IMR-90 (cell line): ENCODE measurements at regions not wholly inside any gene's neighbourhood (a gene's known extent, or its start where the extent isn't known, plus 50 kb on each side); places are given as distances from the start of the nearest gene placed in this dataset.

Experiments used
- ATAC-seq: fragments of 200-7000 bp; cut with Tn5 transposase; 2 replicates; pipeline ENCODE4 v1.9.1; 2020; ENCODE audit warnings: low read depth, mild to moderate bottlenecking, moderate library complexity
- BruUV-seq: library from RNA; stranded (reverse); fragments of 400-500 nt; replicated peaks from 2 replicates; lab custom pipeline; 2021; lab: Mats Ljungman, UMichigan
- CTCF ChIA-PET: fragments of 300-600 bp; formaldehyde crosslinking; extraction: SDS; loops from one replicate; lab custom pipeline; 2021; ENCODE audit warnings: antibody characterized with exemption; lab: Yijun Ruan, JAX
- POLR2A ChIA-PET: fragments of 300-600 bp; sonication (Branson Sonifier 250); formaldehyde crosslinking; loops from one replicate; lab custom pipeline; 2022; ENCODE audit warnings: antibody characterized with exemption; ENCODE audit not compliant: unreplicated experiment; lab: Charles Lee
- DNase-seq: peaks from one replicate; pipeline ENCODE4 v3.0.0; 2013
- H2AFZ ChIP-seq: replicated peaks from 2 replicates; pipeline ENCODE3; 2013; ENCODE audit warnings: low read length, mild to moderate bottlenecking; ENCODE audit not compliant: poor library complexity
- H2AK5ac ChIP-seq: 2 replicates; pipeline ENCODE4 v1.6.1; 2013; ENCODE audit warnings: low read depth, low read length, inconsistent platforms
- H2AK9ac ChIP-seq: replicated peaks from 2 replicates; pipeline ENCODE3; 2013; ENCODE audit warnings: mild to moderate bottlenecking, low read depth, low read length, moderate library complexity; ENCODE audit not compliant: poor library complexity
- H2BK120ac ChIP-seq: 2 replicates; pipeline ENCODE4 v1.6.1; 2013; ENCODE audit warnings: low read depth, low read length, inconsistent platforms
- H2BK15ac ChIP-seq: 3 replicates; pipeline ENCODE4 v1.6.1; 2013; ENCODE audit warnings: low read depth, low read length, inconsistent platforms
- H2BK20ac ChIP-seq: 2 replicates; pipeline ENCODE4 v1.6.1; 2013; ENCODE audit warnings: low read depth, mild to moderate bottlenecking, inconsistent platforms, low read length, moderate library complexity
- H2BK5ac ChIP-seq: 2 replicates; pipeline ENCODE4 v1.6.1; 2013; ENCODE audit warnings: mild to moderate bottlenecking, low read depth, low read length, inconsistent platforms; ENCODE audit not compliant: poor library complexity, severe bottlenecking
- H3K14ac ChIP-seq: replicated peaks from 2 replicates; pipeline ENCODE4 v1.6.1; 2013; ENCODE audit warnings: low read depth, low read length, inconsistent platforms
- H3K18ac ChIP-seq: 2 replicates; pipeline ENCODE4 v1.6.1; 2013; ENCODE audit warnings: low read depth, low read length, control low read depth
- H3K23ac ChIP-seq: 2 replicates; pipeline ENCODE4 v1.6.1; 2013; ENCODE audit warnings: low read depth, low read length, inconsistent platforms
- H3K27ac ChIP-seq: 2 replicates; pipeline ENCODE4 v1.5.1; 2013; ENCODE audit warnings: mild to moderate bottlenecking, control low read depth, low read length; ENCODE audit not compliant: insufficient read depth
- H3K27me3 ChIP-seq: 2 replicates; pipeline ENCODE4 v1.6.1; 2013; ENCODE audit warnings: low read length; ENCODE audit not compliant: control insufficient read depth, insufficient read depth
- H3K36me3 ChIP-seq: 2 replicates; pipeline ENCODE4 v1.6.1; 2013; ENCODE audit warnings: low read length, mixed read lengths; ENCODE audit not compliant: control insufficient read depth, insufficient read depth
- H3K4ac ChIP-seq: 2 replicates; pipeline ENCODE4 v1.6.1; 2013; ENCODE audit warnings: low read depth, low read length, inconsistent platforms
- H3K4me1 ChIP-seq: 2 replicates; pipeline ENCODE4 v1.6.1; 2013; ENCODE audit warnings: low read length, mixed read lengths; ENCODE audit not compliant: control insufficient read depth, insufficient read depth
- H3K4me2 ChIP-seq: 2 replicates; pipeline ENCODE4 v1.6.1; 2013; ENCODE audit warnings: low read depth, mild to moderate bottlenecking, control low read depth, low read length, moderate library complexity
- H3K4me3 ChIP-seq: 2 replicates; pipeline ENCODE4 v1.5.1; 2013; ENCODE audit warnings: low read depth, mild to moderate bottlenecking, control low read depth, low read length, moderate library complexity; ENCODE audit not compliant: insufficient read depth
- H3K56ac ChIP-seq: 2 replicates; pipeline ENCODE4 v1.6.1; 2013; ENCODE audit warnings: low read length, inconsistent platforms; ENCODE audit not compliant: insufficient read depth; ENCODE audit errors: extremely low read depth
- H3K79me1 ChIP-seq, 2 experiments: 2 replicates each; pipeline ENCODE4 v1.6.1; 2013; ENCODE audit warnings: low read length in 2 of 2, inconsistent platforms in 1 of 2, low read depth in 1 of 2
- H3K9ac ChIP-seq: 2 replicates; pipeline ENCODE4 v1.6.1; 2013; ENCODE audit warnings: low read depth, low read length, control low read depth
- H3K9me1 ChIP-seq: 2 replicates; pipeline ENCODE4 v1.6.1; 2013; ENCODE audit warnings: low read length, inconsistent platforms; ENCODE audit not compliant: insufficient read depth
- H3K9me3 ChIP-seq: 2 replicates; pipeline ENCODE4 v1.6.1; 2013; ENCODE audit warnings: low read length; ENCODE audit not compliant: control insufficient read depth, insufficient read depth
- H4K20me1 ChIP-seq: 2 replicates; pipeline ENCODE4 v1.6.1; 2013; ENCODE audit warnings: low read length, inconsistent platforms; ENCODE audit not compliant: insufficient read depth
- H4K5ac ChIP-seq: 2 replicates; pipeline ENCODE4 v1.6.1; 2013; ENCODE audit warnings: mild to moderate bottlenecking, low read depth, low read length, control low read depth
- H4K8ac ChIP-seq, 2 experiments: 2 replicates each; pipeline ENCODE4 v1.6.1; 2013; ENCODE audit warnings: low read depth in 2 of 2, low read length in 2 of 2, control low read depth in 1 of 2, inconsistent platforms in 1 of 2
- H4K91ac ChIP-seq: 2 replicates; pipeline ENCODE4 v1.6.1; 2013; ENCODE audit warnings: low read depth, low read length, inconsistent platforms; ENCODE audit not compliant: insufficient read depth
- RFX5 ChIP-seq: IDR thresholded peaks from 2 replicates; pipeline ENCODE4 v1.8.0; 2012; ENCODE audit warnings: low read depth, mild to moderate bottlenecking, low read length, moderate library complexity
- WGBS, 2 experiments: methylation state at CpG; one replicate each; pipeline versions ENCODE4 v1.1.5 to v1.1.7; 2013; ENCODE audit warnings: missing lambda C conversion rate in 2 of 2; ENCODE audit not compliant: insufficient read length in 1 of 2; ENCODE audit errors: extremely low coverage in 2 of 2; 5-methylcytosine and 5-hydroxymethylcytosine counted together
- dilution Hi-C: fragments of 300-500 bp; cut with HindIII; formaldehyde crosslinking; loops from one replicate; pipeline ENCODE4 v1.14.3; 2018; ENCODE audit warnings: low sequenced_read_pairs; ENCODE audit not compliant: unreplicated experiment
- in situ Hi-C: fragments of 300-500 bp; cut with MboI; formaldehyde crosslinking; loops from 3 replicates; pipeline ENCODE4 v1.14.3; 2019; ENCODE audit warnings: low sequenced_read_pairs, inconsistent platforms, mixed read lengths
- intact Hi-C: fragments of 100-400 bp; cut with micrococcal nuclease; formaldehyde crosslinking; loops from 2 replicates; pipeline ENCODE4 v1.10.0; 2022

DNA sequence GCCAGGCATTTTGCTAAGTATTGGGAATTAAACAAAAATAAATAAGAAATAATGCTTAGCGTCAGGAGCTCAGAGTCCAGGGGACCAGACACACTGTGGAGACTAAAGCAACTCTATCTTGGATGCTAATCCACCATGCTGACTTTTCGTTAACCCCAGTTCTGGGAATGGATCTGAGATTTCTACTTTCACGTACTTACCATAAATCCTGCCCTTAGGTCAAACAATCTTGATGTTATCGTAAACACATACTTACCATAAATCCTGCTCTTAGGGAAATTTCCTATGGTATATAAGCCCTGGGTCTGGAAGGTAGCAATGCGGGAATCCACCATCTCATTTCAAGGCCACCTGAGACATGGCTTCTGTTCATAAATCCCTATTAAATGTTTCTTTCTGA is 204.5 kb upstream of the IGFBP7 start:
- intact Hi-C loops (no loop called here), in situ Hi-C loops (no loop called here), dilution Hi-C loops (no loop called here)
- no peak overlapping the region for H3K14ac ChIP-seq
- H2AK5ac ChIP-seq: no peak overlapping the region
- H3K4ac ChIP-seq: no peak overlapping the region
- ChIA-PET POLR2A (no interaction called here), CTCF (interaction anchor here (0.7 kb wide), 1 partner anchor 15 kb away, joined by 3 read pairs; no protein-coding TSS in a partner anchor)
- no peak overlapping the region for H2BK5ac ChIP-seq
- WGBS, 2 experiments: 36% methylated on average over 2 of the region's 5 CpGs; no CpG with 5 or more reads in 1 of the 2 experiments
- no peak for ATAC-seq
- H2BK20ac ChIP-seq: no peak overlapping the region
- H4K20me1 ChIP-seq: no peaks in the 10 kb centered on the region
- no peak overlapping the region for H3K56ac ChIP-seq
- no peaks in the 10 kb centered on the region for H3K9me3 ChIP-seq
- no peak for DNase-seq
- H3K9me1 ChIP-seq: no peaks in the 10 kb centered on the region
- H2BK120ac ChIP-seq: no peak overlapping the region
- no peak overlapping the region for H3K4me3 ChIP-seq
- H3K9ac ChIP-seq: no peak overlapping the region
- no peak overlapping the region for H2AFZ ChIP-seq
- H3K36me3 ChIP-seq: no peaks in the 10 kb centered on the region
- no peaks in the 10 kb centered on the region; the same call in 1 of the 2 replicates for H3K27me3 ChIP-seq
- no peak overlapping the region for H4K8ac ChIP-seq
- H3K18ac ChIP-seq: no peak overlapping the region
- H3K79me1 ChIP-seq: no peaks in the 10 kb centered on the region
- H4K5ac ChIP-seq: no peak overlapping the region
- TF ChIP-seq RFX5: no peak
- H3K27ac ChIP-seq: no peak overlapping the region
- BruUV-seq: no TSS peak
- no peak overlapping the region for H3K23ac ChIP-seq
- H4K91ac ChIP-seq: no peak overlapping the region
- no peak overlapping the region for H3K4me2 ChIP-seq
- H2AK9ac ChIP-seq: no peak overlapping the region
- no peak overlapping the region for H2BK15ac ChIP-seq
- H3K4me1 ChIP-seq: no peaks in the 10 kb centered on the region
